Activated CD8-positive, alpha-beta memory T cell treated with anti-CD3 and anti-CD28 coated beads for 24 hours (primary cell): ENCODE measurements at regions not wholly inside any gene's neighbourhood (a gene's known extent, or its start where the extent isn't known, plus 50 kb on each side); places are given as distances from the start of the nearest gene placed in this dataset.

Experiments used
- DNase-seq: peaks from one replicate; pipeline ENCODE4 v3.0.0-alpha.2; 2020

DNA sequence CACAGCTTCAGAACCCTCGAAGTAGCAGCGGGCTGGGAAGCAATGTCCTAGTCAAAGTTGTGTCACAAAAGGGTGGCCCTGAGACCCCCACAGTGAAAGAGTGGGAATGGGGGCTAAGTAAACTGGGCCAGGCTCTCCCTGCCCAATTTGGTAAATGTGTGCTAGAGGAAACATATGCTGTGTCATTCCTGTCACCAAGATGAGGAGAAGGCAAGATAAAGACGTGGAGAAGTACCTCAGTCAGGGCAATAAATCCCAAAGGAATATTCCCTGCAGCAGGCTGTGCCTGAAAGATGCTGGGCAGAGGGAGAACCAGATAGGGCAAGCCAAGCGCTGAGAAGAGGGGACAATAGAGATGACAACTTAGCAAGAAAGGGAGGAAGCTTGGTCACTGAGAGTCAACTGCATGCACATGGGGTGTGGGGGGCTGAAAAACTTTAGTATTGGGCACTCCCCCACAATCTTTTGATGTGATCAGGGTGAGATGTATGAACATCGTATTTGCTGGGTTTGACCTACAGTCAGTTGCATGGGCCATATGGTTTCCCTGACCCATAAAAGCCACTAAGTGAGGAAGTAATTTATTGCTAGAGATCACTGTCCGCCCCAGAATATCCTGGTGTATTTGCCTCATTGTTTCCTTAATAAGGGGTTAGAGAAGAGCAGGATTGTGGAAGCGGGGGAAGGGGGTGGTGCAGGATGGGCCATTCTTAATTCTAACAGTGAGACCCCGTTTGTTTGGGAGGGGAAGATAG lies 49.9 kb upstream of the CXCR4 start:
- DNase-seq = no peak
